Activated naive CD4-positive, alpha-beta T cell treated with anti-CD3 and anti-CD28 coated beads for 36 hours (primary cell): ENCODE measurements at regions not wholly inside any gene's neighbourhood (a gene's known extent, or its start where the extent isn't known, plus 50 kb on each side); places are given as distances from the start of the nearest gene placed in this dataset.

Experiments used
- CTCF ChIA-PET: fragments of 350-600 bp; sonication (Branson Sonifier 250); formaldehyde crosslinking; loops from one replicate; lab custom pipeline; 2021; ENCODE audit warnings: antibody characterized with exemption; lab: Charles Lee
- DNase-seq: peaks from one replicate; pipeline ENCODE4 v3.0.0-alpha.2; 2020
- H3K27ac Mint-ChIP-seq: one replicate; pipeline ENCODE4 v1.8.0; 2021; ENCODE audit warnings: mild to moderate bottlenecking, mixed read lengths
- H3K27me3 Mint-ChIP-seq: one replicate; pipeline ENCODE4 v1.8.0; 2021; ENCODE audit warnings: low read depth, mixed read lengths
- H3K36me3 Mint-ChIP-seq: one replicate; pipeline ENCODE4 v1.8.0; 2021; ENCODE audit warnings: low read depth, mixed read lengths
- H3K4me1 Mint-ChIP-seq: one replicate; pipeline ENCODE4 v1.8.0; 2021; ENCODE audit warnings: low read depth, mixed read lengths
- H3K4me3 Mint-ChIP-seq: one replicate; pipeline ENCODE4 v1.8.0; 2021; ENCODE audit warnings: mild to moderate bottlenecking, moderate library complexity, mixed read lengths
- H3K9me3 Mint-ChIP-seq: one replicate; pipeline ENCODE4 v1.8.0; 2021; ENCODE audit warnings: mixed read lengths
- intact Hi-C: fragments of 100-400 bp; cut with micrococcal nuclease; formaldehyde crosslinking; loops from one replicate; pipeline ENCODE4 v1.15.1; 2023

DNA sequence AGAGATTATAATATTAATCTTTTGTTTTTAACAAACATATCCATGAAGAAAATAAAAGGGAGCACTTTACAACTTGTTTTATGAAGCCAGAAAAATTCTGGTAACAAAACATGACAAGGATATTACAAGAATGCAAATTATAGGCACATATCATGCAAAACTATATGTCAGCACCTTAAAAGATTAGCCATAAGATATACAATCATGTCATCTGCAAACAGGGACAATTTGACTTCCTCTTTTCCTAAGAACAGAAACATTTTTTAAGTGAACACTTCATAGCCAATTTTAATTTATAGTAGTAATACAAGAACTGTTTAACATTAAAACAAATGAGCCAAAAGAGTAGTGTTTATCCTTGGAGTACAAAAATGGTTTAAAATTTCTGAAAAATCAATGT is 916.5 kb upstream of the CNTN5 start:
- H3K9me3 Mint-ChIP-seq: peaks cover 3% of the 10 kb centered on the region

DNA sequence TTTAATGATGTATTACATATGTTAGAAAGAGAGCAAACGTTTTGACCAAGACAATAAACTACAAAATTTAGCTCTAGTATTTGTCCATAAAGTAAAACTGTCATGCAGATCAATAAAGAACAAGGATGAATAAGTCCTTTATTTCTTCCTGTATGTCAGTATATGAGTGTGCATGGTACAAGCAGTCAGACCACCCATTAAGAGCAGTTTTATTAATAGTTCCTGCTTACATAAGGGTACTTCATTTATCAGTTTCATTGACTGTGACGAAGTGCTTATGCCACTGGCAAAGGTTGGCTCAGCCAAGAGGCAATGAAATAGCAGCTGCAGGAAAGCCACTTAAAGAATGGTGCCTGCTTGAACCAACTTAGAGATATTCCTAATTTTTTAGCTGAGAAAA is 913.0 kb upstream of the CNTN5 start:
- no peak overlapping the region for H3K27ac Mint-ChIP-seq
- intact Hi-C loops: no loop called here
- H3K4me1 Mint-ChIP-seq: no peaks in the 10 kb centered on the region
- no peaks in the 10 kb centered on the region for H3K36me3 Mint-ChIP-seq
- no peak for DNase-seq
- CTCF ChIA-PET: no interaction called here
- no peaks in the 10 kb centered on the region for H3K27me3 Mint-ChIP-seq
- peaks cover 4% of the 10 kb centered on the region for H3K9me3 Mint-ChIP-seq
- no peak overlapping the region for H3K4me3 Mint-ChIP-seq

More for the DNA sequence above, 916.5 kb upstream of the CNTN5 start:
- Mint-ChIP-seq H3K36me3 (no peaks in the 10 kb centered on the region), H3K27me3 (no peaks in the 10 kb centered on the region), H3K4me1 (no peaks in the 10 kb centered on the region), H3K4me3 (no peak overlapping the region), H3K27ac (no peak overlapping the region)
- no peak for DNase-seq
- CTCF ChIA-PET: no interaction called here
- intact Hi-C loops: no loop called here

DNA sequence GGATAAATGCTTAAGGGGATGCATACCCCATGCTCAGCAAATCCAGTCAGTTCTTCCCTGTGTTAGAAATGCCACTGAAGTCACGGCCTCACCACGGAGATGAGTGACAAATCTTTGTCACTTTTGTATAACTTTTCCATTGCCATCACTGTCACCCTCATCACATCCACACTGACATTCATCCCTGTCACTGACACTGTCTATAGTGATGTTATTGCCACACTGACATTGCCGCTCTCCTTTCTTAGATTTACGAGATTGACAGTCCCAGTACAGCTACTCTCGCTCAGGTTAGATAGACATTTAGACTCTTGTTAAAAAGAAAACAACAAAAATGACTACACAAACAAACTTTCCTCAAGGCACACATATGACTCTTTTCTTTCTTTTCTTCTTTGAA is 910.7 kb upstream of the CNTN5 start:
- H3K36me3 Mint-ChIP-seq: no peaks in the 10 kb centered on the region
- intact Hi-C loops: no loop called here

DNA sequence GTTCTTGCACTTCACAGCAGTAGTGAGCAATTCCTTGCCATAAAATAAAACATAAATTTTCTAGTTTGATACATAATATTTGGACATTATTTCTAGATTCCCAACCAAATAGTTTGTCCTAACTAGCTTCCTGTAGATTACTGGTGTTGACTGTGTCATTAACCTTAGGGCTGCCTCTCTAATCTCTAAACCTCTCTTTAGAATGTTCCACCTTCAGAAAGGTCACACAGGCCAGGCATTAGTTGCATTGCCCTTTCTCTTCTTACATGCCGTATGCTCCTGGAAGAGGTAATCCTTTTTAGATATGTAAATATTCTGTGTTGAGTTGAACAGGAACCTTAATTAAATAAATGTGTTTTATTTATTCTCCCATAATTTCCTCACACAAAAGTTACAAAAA is 904.9 kb upstream of the CNTN5 start:
- Mint-ChIP-seq H3K4me1 (no peaks in the 10 kb centered on the region), H3K4me3 (no peak overlapping the region), H3K27me3 (no peaks in the 10 kb centered on the region), H3K9me3 (peaks cover 14% of the 10 kb centered on the region), H3K27ac (no peak overlapping the region), H3K36me3 (no peaks in the 10 kb centered on the region)
- CTCF ChIA-PET: no interaction called here
- intact Hi-C loops: no loop called here
- no peak for DNase-seq

More for the DNA sequence above, 910.7 kb upstream of the CNTN5 start:
- Mint-ChIP-seq H3K4me3 (no peak overlapping the region), H3K4me1 (no peaks in the 10 kb centered on the region), H3K27me3 (no peaks in the 10 kb centered on the region), H3K9me3 (peaks cover 4% of the 10 kb centered on the region), H3K27ac (no peak overlapping the region)
- no peak for DNase-seq
- CTCF ChIA-PET: no interaction called here

DNA sequence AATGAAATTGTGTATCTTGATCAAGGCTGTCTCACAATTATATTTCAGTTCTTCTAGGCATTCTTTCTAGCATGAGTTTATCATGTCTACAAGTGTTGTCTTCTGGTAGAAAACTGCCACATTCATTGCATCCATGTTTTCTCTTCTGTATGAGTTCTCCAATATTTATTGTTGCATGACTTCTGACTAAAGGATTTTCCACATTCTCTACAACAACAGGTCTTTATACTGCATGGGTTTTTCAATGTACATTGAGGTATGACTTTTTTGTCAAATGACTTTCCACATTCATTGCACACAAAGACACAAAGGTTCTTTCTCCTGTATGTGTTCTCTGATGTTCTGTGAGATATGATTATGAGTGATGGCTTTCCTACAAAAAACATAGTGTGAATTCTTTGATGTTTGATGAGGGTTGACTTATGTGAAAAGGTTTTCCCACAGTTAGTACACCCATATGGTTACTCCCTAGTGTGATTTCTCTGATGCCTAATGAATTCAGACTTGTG is 890.6 kb upstream of the CNTN5 start:
- CTCF ChIA-PET: no interaction called here
- no peak for DNase-seq
- H3K9me3 Mint-ChIP-seq: peaks cover 10% of the 10 kb centered on the region
- no peaks in the 10 kb centered on the region for H3K27me3 Mint-ChIP-seq
- H3K4me3 Mint-ChIP-seq: no peak overlapping the region
- intact Hi-C loops: no loop called here
- H3K36me3 Mint-ChIP-seq: no peaks in the 10 kb centered on the region
- no peaks in the 10 kb centered on the region for H3K4me1 Mint-ChIP-seq
- no peak overlapping the region for H3K27ac Mint-ChIP-seq

DNA sequence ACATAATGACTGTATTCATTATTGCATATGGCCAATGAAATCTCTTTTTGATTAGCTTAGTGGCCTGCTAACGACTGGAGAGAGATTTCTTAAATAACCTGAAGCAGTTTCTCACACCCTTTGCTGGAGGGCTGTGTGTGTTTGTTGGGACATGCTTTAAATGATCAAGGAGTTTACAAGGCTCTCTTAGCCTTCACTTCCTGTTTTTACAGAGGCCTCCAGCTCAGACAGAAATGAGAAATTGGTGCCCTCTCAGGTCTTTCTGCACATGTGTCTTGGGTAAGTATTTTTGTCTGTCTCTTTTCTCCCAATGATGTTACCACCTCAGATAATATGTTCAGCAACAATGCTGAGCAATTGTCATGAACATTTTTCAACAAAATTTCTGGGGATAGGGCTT is 884.4 kb upstream of the CNTN5 start:
- DNase-seq: no peak
- CTCF ChIA-PET: no interaction called here
- intact Hi-C loops: no loop called here

DNA sequence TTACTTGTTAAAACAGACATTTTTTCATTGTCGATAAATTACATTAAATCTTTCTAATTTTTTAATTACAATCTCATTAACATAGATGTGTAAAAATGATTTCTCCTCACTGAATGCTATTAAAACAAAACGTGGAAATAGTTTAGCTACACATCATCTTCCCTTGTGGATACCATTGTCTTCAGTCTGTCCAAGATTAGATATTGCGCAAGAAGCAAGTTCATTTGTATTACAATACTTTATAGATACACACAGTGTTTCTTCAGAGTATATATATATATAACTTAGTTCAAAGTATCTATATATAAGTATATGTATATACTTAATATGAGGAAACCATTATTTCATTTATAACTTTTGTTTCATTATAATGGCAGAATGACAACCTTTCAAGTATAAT is 883.3 kb upstream of the CNTN5 start:
- H3K27me3 Mint-ChIP-seq: no peaks in the 10 kb centered on the region
- H3K27ac Mint-ChIP-seq: no peak overlapping the region
- CTCF ChIA-PET: no interaction called here
- H3K4me1 Mint-ChIP-seq: no peaks in the 10 kb centered on the region
- peaks cover 2% of the 10 kb centered on the region for H3K36me3 Mint-ChIP-seq
- peaks cover 5% of the 10 kb centered on the region for H3K9me3 Mint-ChIP-seq
- no peak for DNase-seq
- intact Hi-C loops: no loop called here
- no peak overlapping the region for H3K4me3 Mint-ChIP-seq

More for the DNA sequence above, 884.4 kb upstream of the CNTN5 start:
- Mint-ChIP-seq H3K9me3 (peaks cover 6% of the 10 kb centered on the region), H3K27ac (no peak overlapping the region), H3K27me3 (no peaks in the 10 kb centered on the region), H3K36me3 (peaks cover 2% of the 10 kb centered on the region), H3K4me1 (no peaks in the 10 kb centered on the region), H3K4me3 (no peak overlapping the region)

DNA sequence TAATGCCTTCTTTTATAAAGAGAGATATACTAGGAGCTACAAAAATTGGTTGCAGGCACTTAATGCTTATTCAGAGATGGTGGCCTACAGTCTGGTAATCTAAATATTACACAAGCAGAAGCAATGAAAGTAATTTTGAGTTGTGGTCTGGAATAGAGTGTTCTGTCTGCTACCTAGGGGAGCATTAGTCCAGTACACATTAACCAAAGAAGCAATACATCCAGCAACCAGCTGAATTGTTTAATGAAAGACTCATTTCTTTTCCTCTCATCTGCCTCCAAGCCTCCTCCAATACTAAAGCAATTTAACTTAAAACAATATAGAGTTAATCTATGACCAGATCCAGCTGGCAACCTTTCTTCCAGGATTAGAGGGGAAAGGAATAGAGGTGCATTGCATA is 877.1 kb upstream of the CNTN5 start:
- Mint-ChIP-seq H3K4me3 (no peak overlapping the region), H3K4me1 (no peaks in the 10 kb centered on the region), H3K36me3 (no peaks in the 10 kb centered on the region), H3K9me3 (peaks cover 10% of the 10 kb centered on the region), H3K27me3 (no peaks in the 10 kb centered on the region), H3K27ac (no peak overlapping the region)
- no peak for DNase-seq
- intact Hi-C loops: no loop called here
- CTCF ChIA-PET: no interaction called here

DNA sequence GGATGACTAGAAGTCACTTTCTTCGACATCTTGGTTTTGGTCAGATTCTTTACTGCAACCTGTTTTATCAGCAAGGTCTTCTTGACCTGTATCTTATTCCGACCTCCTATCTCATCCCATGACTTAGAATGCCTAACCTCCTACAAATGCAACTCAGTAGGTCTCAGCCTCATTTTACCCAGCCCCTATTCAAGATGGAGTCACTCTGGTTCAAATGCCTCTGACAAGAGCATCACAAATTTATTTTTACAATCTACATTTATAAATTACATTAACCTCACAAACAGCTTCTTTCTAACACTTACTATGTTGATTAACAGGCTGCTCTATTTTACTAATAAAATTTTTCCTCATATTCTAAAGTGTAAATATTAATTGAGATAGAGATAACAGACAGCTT is 867.0 kb upstream of the CNTN5 start:
- CTCF ChIA-PET: no interaction called here
- no peak overlapping the region for H3K27ac Mint-ChIP-seq
- peaks cover 23% of the 10 kb centered on the region for H3K9me3 Mint-ChIP-seq
- H3K4me3 Mint-ChIP-seq: no peak overlapping the region
- H3K36me3 Mint-ChIP-seq: no peaks in the 10 kb centered on the region
- no peaks in the 10 kb centered on the region for H3K4me1 Mint-ChIP-seq
- no peaks in the 10 kb centered on the region for H3K27me3 Mint-ChIP-seq
- intact Hi-C loops: no loop called here
- no peak for DNase-seq

DNA sequence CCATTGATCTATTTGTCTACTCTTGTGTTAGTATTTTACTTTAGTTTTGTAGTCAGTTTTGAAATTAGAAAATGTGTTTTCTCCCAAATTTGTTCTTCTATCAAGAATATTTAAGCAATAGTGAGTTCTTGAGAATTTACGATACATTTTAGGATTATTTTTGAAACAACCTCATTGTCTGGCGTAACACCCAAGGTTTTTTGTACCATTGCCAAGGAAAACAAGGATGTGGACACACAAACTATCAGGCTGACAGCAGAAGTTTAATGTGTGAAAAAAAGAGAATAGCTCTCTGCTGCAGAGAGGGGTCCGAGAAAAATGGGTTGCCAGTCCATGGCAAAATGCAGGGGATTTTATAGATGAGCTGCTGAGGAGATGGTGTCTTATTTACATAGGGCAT is 865.1 kb upstream of the CNTN5 start:
- intact Hi-C loops: no loop called here
- no peak overlapping the region for H3K4me3 Mint-ChIP-seq
- CTCF ChIA-PET: no interaction called here
- no peaks in the 10 kb centered on the region for H3K4me1 Mint-ChIP-seq
- DNase-seq: no peak
- no peaks in the 10 kb centered on the region for H3K36me3 Mint-ChIP-seq
- H3K9me3 Mint-ChIP-seq: peaks cover 19% of the 10 kb centered on the region
- no peaks in the 10 kb centered on the region for H3K27me3 Mint-ChIP-seq
- H3K27ac Mint-ChIP-seq: no peak overlapping the region

DNA sequence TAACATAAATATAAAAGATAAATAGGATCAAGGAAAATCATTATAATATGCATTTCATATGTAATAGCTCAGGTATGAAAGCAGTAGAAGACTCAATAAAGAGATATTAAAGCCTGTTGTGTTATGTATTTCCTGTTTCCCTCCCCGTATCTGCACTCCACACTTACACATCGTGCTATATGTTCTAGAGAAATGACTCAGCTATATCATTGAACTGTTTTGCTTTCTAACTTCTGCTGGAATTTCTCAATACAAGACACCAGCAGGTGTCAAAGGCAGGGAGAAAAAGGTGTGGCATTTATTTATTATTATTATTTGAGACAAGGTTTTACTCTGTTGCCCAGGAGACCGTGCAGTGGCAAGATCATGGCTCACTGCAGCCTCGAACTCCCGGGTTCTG is 842.8 kb upstream of the CNTN5 start:
- Mint-ChIP-seq H3K36me3 (no peaks in the 10 kb centered on the region), H3K27ac (no peak overlapping the region), H3K4me1 (no peaks in the 10 kb centered on the region), H3K4me3 (no peak overlapping the region), H3K27me3 (no peaks in the 10 kb centered on the region), H3K9me3 (peaks cover 3% of the 10 kb centered on the region)
- intact Hi-C loops: no loop called here
- DNase-seq: no peak
- CTCF ChIA-PET: no interaction called here

DNA sequence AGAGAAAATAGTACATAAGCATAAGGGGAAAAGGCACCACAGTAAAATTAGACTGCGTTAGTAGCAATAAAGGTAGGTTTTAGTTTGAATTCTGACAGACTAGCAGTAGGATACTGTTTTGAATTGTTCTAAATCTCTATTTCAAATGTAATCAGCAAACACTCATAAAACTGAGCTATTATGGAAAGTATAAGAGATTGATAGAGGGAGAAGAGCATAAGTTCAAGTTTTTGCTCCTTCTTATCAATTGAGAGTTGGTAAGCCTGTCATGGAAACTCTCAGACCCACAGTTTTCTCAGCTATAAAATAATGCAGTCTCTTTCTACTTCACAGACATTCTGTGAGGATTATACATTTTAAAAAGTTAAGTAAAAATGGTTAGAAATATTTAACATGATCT is 840.2 kb upstream of the CNTN5 start:
- Mint-ChIP-seq H3K36me3 (no peaks in the 10 kb centered on the region), H3K27me3 (no peaks in the 10 kb centered on the region), H3K9me3 (no peaks in the 10 kb centered on the region), H3K27ac (no peak overlapping the region), H3K4me1 (no peaks in the 10 kb centered on the region), H3K4me3 (no peak overlapping the region)
- no peak for DNase-seq
- CTCF ChIA-PET: interaction anchor here (0.6 kb wide), 1 partner anchor 11 kb away, joined by 3 read pairs; no protein-coding TSS in a partner anchor
- intact Hi-C loops: no loop called here

DNA sequence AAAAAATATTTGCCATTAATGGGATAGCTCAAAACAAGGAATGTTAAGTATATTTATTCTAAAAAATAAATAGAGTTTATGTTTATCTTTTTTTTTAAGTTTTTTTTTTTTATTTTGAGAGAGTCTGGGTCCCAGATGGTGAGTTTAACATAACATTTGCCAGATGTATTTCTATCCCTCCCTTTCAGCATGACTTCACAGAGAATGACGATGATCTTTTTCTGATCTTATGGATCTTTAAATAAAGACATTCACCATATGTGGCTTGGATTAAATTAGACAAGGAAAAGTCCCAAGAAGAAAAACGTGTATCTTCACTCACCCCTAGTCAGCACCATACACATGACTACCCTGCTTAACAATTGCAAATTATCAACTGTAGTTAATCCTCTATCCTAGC is 839.8 kb upstream of the CNTN5 start:
- H3K27me3 Mint-ChIP-seq: no peaks in the 10 kb centered on the region
- no peaks in the 10 kb centered on the region for H3K36me3 Mint-ChIP-seq
- no peak overlapping the region for H3K27ac Mint-ChIP-seq
- intact Hi-C loops: no loop called here
- no peak for DNase-seq
- H3K4me3 Mint-ChIP-seq: no peak overlapping the region
- H3K9me3 Mint-ChIP-seq: no peaks in the 10 kb centered on the region
- H3K4me1 Mint-ChIP-seq: no peaks in the 10 kb centered on the region
- CTCF ChIA-PET: no interaction called here

DNA sequence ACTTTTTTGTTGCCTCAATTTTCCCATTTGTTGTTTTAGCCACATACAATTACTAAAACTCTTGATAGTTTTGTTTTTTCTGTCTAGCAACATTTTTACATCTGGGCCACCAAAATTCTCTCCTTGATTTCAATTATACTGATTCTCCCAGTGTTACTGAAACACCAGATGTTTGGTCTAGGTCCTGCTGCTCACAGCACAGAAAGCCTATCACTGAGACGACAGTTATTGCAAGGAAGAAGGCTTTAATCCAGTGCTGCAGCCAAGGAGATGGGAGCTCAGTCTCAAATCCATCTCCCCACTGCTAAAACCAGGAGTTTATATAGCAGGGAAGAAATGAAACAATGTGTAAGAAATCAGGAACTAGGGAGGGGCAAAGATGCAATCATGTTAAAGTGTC is 837.7 kb upstream of the CNTN5 start:
- no peak for DNase-seq
- Mint-ChIP-seq H3K4me1 (no peaks in the 10 kb centered on the region), H3K9me3 (peaks cover 3% of the 10 kb centered on the region), H3K4me3 (no peak overlapping the region), H3K27me3 (no peaks in the 10 kb centered on the region), H3K36me3 (no peaks in the 10 kb centered on the region), H3K27ac (no peak overlapping the region)
- intact Hi-C loops: no loop called here
- CTCF ChIA-PET: no interaction called here
